Activated CD8-positive, alpha-beta memory T cell treated with anti-CD3 and anti-CD28 coated beads for 24 hours (primary cell): ENCODE measurements at regions not wholly inside any gene's neighbourhood (a gene's known extent, or its start where the extent isn't known, plus 50 kb on each side); places are given as distances from the start of the nearest gene placed in this dataset.

Experiments used
- DNase-seq: peaks from one replicate; pipeline ENCODE4 v3.0.0-alpha.2; 2020

DNA sequence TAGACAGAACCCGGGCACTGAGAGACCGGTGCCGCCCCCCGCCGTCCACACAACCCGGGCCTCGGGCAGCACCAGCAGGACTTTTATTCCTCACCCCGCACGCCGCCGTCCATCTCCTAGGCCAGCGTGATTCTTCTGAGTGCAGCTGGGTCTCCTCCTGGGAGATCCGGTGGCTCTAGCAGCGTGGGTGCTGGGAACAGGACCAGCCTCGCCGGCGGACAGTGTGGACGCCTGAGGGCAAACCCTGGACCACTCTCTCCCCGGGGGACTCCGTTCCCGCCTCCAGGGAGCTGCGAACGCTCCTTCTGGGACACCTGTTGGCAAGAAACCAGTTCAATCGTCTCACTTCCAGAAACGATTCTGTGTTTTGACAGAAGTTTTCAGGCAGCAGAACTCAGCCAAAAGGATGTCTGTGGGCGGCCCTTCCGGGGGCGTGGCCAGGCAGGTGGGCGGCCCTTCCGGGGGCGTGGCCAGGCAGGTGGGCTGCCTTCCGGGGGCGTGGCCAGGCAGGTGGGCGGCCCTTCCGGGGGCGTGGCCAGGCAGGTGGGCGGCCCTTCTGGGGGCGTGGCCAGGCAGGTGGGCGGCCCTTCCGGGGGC lies 130.7 kb downstream of the DLL1 start:
- DNase-seq: no peak

- DNase-seq: no peak
Measured at GRCh38 chr6:170159022-170159965, 131.6 kb downstream of the DLL1 start.

DNA sequence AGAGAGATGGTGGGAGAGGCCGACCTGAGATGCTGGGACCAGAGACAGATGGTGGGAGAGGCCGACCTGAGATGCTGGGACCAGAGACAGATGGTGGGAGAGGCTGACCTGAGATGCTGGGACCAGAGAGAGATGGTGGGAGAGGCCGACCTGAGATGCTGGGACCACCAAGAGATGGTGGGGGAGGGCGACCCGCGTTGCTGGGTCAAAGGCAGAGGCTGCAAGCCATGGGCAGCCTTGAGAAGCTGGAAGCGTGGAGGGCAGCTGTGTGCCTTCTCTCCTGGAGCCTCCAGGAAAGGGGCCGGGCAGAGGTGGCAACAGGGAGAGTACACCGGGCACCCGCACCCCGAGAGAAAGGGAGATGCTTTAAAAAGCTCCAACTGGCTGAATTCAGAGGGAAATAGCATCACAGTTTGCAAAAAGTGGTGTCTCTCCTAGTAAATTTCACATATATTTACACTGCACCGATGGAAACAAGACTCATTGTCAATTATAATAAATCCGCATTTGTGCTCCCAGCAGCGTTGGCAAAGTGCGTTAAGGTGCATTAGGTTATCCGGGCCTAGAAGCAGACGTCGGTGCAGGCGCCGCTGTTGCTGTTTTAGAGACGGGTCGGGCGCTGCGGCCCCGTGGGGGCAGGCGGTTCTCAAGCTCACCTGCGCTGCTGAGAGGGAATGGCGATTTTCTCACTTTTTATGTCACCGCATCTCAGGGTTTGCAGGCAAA lies 132.4 kb downstream of the DLL1 start:
- DNase-seq: no peak

DNA sequence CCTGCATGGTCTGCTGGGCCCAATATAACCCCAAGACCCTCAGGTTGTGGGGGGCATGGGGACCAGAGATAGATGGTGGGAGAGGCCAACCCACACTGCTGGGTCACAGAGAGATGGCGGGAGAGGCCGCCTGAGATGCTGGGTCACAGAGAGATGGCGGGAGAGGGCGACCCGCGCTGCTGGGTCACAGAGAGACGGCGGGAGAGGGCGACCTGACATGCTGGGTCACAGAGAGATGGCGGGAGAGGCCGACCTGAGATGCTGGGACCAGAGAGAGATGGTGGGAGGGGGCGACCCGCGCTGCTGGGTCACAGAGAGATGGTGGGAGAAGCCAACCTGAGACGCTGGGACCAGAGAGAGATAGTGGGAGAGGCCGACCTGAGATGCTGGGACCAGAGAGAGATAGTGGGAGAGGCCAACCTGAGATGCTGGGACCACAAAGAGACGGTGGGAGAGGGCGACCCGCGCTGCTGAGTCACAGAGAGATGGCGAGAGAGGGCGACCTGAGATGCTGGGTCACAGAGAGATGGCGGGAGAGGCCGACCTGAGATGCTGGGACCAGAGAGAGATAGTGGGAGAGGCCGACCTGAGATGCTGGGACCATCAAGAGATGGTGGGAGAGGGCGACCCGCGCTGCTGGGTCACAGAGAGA lies 133.2 kb downstream of the DLL1 start:
- no peak for DNase-seq

DNA sequence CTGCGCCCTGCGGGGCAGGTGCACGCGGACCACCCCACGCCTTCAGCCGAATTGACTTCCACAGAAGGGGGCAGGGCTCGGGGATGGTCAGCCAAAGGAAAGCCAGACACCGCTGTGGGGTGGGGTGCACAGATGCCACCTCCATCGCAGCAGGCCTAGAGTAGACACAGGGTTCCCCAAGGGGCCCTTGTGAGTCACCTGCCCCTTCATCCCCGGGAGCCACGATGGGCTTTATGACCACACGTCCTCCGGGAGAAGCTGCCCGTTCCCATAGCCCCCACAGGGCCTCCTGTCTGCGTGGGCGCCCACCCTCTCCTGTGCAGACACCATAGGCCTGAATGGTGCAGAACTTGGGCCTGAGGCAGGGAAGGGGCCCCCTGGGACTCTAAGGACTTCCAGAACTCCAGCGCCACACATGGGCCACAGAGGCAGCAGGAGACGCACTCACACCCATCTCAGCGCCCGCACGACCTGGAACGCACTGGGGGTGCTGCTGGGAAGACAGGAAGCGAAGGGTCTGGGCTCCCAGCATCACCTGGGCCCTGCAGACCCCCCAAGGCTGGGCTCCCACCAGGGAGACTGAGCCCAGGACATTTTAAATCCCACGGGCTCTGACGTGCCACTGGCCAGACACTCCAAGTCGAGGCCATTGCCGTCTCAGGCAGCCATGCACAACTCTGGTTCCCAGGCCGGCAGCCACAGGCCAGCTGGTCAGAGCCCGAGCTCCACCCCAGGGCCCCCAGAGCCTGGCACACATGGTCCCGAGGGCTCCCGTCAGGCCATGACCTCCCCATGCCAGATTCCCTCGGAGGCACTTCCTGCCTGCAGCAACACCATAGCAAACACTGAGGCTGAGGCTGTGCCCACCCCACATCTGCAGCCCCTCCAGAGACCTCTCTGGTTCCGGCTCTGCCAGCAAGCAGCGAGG lies 134.2 kb downstream of the DLL1 start:
- DNase-seq: no peak

- DNase-seq: no peak
Measured at GRCh38 chr6:170155464-170156196, 135.2 kb downstream of the DLL1 start.

- DNase-seq: no peak
Measured at GRCh38 chr6:170153436-170154319, 137.2 kb downstream of the DLL1 start.

DNA sequence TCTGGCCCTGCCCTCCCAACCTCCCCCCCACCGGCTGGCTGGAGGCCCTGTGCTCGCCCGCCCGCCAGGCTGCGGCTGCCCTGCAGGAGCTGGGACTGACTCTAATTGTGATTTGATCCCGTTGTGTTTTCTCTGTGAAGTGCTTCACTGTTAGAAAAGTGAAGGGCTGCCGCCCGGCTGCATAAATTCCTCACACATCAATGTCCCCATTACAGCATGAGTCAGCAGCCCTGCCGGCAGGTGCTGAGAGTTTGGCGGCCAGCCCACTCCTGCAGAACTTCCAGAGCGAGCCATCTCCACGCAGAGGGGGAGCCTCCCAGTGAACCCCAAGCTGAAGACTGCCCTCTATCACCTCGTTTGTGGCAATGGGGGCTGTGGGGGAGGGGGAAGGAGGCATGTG lies 137.9 kb downstream of the DLL1 start:
- DNase-seq: peak; percentile 67

- DNase-seq: no peak
Measured at GRCh38 chr6:170152124-170152926, 138.6 kb downstream of the DLL1 start.

GRCh38 chr6:170151804-170152123 lies 139.1 kb downstream of the DLL1 start:
- no peak for DNase-seq

DNA sequence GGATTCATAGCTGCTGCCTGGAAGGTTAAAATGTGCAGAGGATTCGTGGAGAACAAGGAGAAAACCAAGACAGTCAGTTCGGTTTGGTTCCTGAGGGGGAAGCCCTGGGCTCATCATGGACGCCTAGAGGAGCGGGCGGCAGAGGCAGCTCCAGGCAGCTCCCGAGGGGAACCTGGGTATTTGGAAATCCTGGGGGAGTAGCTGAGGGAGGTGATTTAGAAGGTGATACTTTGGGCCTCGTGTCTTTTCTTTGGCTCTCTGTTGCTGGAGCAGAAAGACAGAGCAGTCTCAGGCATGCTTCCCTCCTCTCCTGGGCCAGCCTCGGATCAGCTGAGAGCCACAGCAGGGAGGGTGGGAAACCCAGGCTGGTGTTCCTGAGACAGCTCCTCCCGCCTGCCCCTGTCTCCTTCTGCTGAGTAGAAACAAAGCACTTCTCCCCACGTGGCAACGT lies 139.5 kb downstream of the DLL1 start:
- DNase-seq: no peak

- no peak for DNase-seq
Measured at GRCh38 chr6:170150590-170150945, 140.3 kb downstream of the DLL1 start.

DNA sequence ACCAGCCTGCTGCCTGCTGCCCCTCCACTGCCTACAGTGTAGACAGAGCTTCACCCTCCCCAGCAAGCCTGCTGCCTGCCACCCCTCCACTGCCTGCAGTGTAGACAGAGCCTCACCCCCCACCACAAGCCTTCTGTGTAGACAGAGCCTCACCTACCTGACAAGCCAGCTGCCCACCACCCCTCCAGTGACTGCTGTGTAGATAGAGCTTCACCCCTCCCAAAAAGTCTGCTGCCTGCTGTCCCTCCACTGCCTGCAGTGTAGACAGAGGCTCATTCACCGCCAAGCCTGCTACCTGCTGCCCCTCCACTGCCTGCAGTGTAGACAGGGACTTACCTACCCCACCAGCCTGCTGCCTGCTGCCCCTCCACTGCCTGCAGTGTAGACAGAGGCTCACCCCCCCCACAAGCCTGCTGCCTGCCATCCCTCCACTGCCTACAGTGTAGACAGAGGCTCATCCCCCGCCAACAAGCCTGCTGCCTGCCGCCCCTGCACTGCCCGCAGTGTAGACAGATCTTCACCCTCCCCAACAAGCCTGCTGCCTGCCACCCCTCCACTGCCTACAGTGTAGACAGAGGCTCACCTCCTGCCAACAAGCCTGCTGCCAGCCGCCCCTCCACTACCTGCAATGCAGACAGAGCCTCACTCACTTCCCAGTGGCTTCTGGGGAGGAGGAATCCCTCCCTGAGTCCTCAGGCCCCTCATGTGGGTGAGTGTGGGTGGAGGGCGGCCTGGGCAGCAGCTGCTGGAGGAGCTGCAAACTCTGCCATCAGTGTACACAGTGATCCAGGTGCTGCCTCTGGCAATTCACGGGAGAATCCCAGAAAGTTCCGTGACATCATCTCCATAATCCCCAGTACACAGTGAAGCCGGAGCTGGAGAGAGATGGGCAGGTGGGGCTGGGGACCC lies 140.9 kb downstream of the DLL1 start:
- no peak for DNase-seq

- DNase-seq: peak; percentile 62
Measured at GRCh38 chr6:170148709-170149470, 142.0 kb downstream of the DLL1 start.

GRCh38 chr6:170147832-170148708 lies 142.8 kb downstream of the DLL1 start:
- DNase-seq: peak; percentile 86

- no peak for DNase-seq
Measured at GRCh38 chr6:170147056-170147787, 143.7 kb downstream of the DLL1 start.
